Renal cortex interstitium (tissue), 11 donors: ENCODE measurements at regions not wholly inside any gene's neighbourhood (a gene's known extent, or its start where the extent isn't known, plus 50 kb on each side); places are given as distances from the start of the nearest gene placed in this dataset.
A peak's percentile ranks its signal among the peaks of the same experiment; 100 is the strongest.
"Not testable (repeated sequence)": the region's sequence is repeated elsewhere in the genome, so short reads cannot be mapped to it uniquely, and the experiment has no call there.

ENCODE experiments used
- DNase-seq, 11 donors: peaks; one replicate each; pipeline ENCODE4 v3.0.0-alpha.2; 2013; ENCODE audit warnings: low read depth in 9 of 11, low spot score in 4 of 11; ENCODE audit errors: extremely low read depth in 1 of 11

- DNase-seq = no peak
Observed at GRCh38 chr4:116726523-116726922, 358.9 kb downstream of the TRAM1L1 start.

- DNase-seq = no peak
Observed at GRCh38 chr4:116724249-116724648, 361.1 kb downstream of the TRAM1L1 start.

GRCh38 chr4:116705466-116705865 lies 379.9 kb downstream of the TRAM1L1 start:
- DNase-seq = no peak

GRCh38 chr4:116702949-116703348 lies 382.4 kb downstream of the TRAM1L1 start:
- no peak for DNase-seq

DNA sequence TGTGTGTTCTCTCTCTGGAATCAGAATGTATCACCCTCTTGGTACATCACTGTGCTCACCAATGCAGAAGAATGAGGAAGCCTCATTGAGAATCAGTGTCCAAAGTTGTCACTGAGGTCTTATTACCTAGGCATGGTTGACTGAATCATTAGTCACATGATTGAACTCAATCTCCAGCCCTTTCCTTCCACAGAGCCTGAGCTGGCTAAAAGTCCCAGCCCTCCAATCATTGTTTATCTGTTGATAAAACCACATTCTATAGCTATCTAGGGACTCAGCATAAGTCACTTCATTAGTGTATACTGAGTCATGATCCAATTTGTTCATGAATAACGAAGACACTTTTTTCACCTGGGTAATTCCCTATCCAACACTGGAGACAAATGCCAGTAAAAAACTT lies 396.8 kb downstream of the TRAM1L1 start:
- no peak for DNase-seq

DNA sequence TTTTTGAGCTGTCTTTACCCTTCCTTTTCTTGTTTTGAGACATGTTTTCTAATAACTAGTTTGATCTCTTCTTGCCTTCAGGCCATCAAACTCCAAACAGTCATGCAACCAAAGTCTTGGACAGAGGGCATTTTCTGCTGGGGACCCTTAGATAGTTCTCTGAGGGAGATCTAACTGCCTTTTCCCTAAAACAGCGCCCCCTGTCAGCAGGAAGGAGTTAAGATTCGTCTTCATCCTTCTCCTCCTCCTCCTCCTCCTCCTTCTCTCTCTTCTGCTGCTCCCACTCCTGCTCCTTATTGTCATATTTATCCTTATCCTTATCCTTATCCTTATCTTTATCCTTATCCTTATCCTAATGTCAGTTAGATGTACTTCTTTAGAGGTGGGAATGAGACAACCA lies 417.2 kb downstream of the TRAM1L1 start:
- DNase-seq = no peak

DNA sequence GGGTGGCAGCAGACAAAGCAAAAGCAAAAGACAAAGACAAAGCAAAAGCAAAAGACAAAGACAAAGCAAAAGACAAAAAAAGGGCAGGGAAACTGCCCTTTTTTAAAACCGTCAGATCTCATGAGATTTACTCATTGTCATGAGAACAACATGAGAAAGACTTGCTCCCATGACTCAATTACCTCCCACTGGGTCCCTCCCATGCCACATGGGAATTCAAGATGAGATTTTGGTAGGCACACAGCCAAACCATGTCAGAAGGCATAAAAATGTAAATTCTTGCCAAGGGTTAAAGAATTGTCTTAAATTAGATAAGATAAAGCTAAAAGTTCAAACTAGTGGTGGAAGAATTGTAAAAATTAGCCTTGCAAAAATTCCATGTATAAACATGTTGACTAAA lies 419.7 kb downstream of the TRAM1L1 start:
- no peak for DNase-seq

GRCh38 chr4:116664198-116664597 lies 421.2 kb downstream of the TRAM1L1 start:
- no peak for DNase-seq

GRCh38 chr4:116639070-116639577 lies 446.3 kb downstream of the TRAM1L1 start:
- DNase-seq = no peak

DNA sequence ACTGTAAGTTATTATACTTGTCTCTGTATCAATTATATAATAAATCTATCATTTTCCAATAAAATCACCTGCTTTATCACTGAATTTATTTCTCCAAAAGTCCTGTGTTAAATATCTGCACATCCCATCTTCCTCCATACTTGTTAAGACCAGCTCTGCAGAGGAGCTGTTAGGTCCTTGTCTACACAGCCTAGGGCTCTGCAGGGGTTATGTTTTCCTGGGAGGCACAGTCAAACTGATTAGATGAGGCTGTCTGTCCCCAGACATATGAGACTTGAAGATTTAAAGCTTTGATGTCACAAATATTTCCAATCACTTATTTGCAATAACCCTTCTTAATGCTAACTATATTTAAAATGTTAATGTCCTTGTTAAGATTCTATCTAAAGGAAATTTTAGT lies 446.8 kb downstream of the TRAM1L1 start:
- DNase-seq = no peak

GRCh38 chr4:116636917-116637316 lies 448.5 kb downstream of the TRAM1L1 start:
- no peak for DNase-seq

DNA sequence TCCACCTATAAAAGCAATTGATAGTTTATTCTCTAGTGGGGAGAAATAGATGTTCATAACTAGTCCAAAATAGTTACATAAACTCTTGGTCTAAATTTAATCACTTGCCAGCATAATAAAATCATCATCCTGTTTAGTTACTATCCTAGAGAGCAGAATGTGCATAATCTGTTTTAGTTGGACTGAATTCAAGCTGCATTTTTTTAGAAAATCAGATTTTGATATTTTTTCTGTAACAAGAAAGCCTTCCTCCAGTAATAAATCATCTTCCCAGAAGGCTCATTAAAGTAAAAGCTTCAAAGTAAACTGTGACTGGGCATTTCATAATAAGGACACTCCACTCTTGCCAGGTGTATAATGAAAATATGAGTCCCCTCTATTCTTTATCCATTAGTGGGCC lies 453.1 kb downstream of the TRAM1L1 start:
- DNase-seq = peak in 1 of 11 donors; percentile 0

- DNase-seq = no peak
Observed at GRCh38 chr4:116628598-116628997, 456.8 kb downstream of the TRAM1L1 start.

DNA sequence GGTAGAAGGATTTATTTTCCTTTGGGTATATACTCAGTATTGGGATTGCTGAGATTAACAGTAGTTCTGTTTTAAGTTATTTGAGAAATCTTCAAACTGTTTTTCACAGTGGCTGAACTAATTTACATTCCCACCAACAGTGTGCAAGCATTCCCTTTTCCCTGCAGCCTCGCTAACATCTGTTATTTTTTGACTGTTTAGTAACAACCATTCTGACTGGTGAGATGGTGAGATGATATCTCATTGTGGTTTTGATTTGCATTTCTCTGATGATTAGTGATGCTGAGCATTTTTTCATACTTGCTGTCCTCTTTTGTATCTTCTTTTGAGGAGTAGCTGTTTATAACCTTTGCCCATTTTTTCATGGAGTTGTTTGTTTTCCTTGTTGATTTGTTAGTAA lies 457.8 kb downstream of the TRAM1L1 start:
- DNase-seq = no peak

DNA sequence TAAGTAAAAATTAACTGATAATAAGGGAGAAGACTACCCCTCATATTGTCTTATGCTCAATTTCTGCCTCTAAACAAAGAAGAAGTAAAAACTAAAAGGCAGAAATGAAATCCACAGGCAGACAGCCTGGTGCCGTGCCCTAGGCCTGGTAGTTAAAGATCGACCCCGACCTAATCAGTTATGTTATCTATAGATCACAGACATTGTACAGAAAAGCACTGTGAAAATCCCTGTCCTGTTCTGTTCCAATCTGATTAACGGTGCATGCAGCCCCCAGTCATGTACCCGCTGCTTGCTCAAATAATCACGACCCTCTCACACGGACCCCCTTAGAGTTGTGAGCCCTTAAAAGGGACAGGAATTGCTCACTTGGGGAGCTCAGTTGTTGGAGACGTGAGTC lies 465.9 kb downstream of the TRAM1L1 start:
- not testable (repeated sequence) for DNase-seq

- DNase-seq = no peak
Observed at GRCh38 chr4:116618638-116619037, 466.7 kb downstream of the TRAM1L1 start.

- no peak for DNase-seq
Observed at GRCh38 chr4:116603096-116603495, 482.3 kb downstream of the TRAM1L1 start.

DNA sequence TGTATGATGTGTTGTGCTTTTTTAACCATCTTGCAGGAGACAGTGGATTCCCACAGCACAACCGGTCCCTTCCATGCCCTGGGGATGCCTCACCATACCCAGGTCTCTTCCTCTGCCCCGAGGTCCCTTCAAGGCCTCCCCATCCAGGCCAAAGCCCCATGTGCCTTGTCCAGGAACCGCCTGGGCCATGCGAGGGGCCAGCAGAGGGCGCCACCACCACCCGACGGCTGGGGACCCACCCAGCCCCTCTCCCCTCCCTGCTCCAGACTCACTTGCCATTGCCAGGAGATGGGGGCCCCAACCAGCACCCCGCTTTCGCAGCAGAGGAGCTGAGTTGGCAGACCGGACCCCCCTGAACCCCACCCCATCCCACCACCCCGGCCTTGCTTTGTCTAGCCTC lies 485.5 kb downstream of the TRAM1L1 start:
- no peak for DNase-seq

DNA sequence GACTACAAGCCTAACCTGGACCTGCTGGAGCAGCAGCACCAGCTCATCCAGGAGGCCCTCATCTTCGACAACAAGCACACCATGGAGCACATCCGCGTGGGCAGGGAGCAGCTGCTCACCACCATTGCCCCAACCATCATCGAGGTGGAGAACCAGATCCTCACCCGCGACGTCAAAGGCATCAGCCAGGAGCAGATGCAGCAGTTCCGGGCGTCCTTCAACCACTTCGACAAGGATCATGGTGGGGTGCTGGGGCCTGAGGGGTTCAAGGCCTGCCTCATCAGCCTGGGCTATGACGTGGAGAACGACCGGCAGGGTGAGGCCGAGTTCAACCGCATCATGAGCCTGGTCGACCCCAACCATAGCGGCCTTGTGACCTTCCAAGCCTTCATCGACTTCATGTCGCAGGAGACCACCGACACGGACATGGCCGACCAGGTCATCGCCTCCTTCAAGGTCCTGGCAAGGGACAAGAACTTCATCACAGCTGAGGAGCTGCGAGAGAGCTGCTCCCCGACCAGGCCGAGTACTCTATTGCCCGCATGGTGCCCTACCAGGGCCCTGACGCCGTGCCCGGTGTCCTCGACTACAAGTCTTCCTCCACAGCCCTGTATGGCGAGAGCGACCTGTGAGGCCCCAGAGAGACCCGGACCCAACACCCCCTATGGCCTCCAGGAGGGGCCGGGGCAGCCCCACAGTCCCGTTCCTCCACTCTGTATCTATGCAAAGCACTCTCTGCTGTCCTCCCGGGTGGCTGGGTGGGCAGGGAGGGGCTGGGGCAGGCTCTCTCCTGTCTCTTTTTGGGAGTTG lies 486.2 kb downstream of the TRAM1L1 start:
- DNase-seq = no peak

DNA sequence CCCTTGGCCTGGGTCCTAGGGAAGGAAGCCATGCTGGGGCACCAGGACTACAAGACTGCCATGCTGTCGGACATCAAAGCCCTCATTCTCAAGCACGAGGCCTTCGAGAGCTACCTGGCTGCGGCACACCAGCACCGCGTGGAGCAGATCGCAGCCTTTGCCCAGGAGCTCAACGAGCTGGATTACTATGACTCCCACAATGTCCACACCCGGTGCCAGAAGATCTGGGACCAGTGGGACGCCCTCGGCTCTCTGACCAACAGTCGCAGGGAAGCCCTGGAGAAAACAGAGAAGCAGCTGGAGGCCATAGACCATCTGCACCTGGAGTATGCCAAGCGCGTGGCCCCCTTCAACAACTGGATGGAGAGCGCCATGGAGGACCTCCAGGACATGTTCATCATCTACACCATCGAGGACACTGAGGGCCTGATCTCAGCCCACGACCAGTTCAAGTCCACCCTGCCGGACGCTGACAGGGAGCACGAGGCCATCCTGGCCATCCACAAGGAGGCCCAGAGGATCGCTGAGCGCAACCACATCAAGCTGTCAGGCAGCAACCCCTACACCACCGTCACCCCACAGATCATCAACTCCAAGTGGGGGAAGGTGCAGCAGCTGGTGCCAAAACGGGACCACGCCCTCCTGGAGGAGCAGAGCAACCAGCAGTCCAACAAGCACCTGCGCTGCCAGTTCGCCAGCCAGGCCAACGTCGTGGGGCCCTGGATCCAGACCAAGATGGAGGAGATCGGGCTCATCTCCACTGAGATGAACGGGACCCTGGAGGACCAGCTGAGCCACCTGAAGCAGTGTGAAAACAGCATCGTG lies 487.0 kb downstream of the TRAM1L1 start:
- DNase-seq = no peak
